Right cardiac atrium (tissue), 5 donors: ENCODE measurements at regions not wholly inside any gene's neighbourhood (a gene's known extent, or its start where the extent isn't known, plus 50 kb on each side); places are given as distances from the start of the nearest gene placed in this dataset.

Experiments used
- ATAC-seq, 2 donors: fragments of 200-7000 bp; cut with Tn5 transposase; one replicate each; pipeline versions ENCODE4 v1.8.0 to v1.9.1; 2020; ENCODE audit warnings: moderate library complexity in 2 of 2, mild to moderate bottlenecking in 1 of 2
- DNase-seq, 3 donors: peaks; one replicate each; pipeline ENCODE4 v3.0.0-alpha.2; 2020
- H3K27ac ChIP-seq: one replicate; pipeline ENCODE4 v1.5.1; 2013; ENCODE audit warnings: mild to moderate bottlenecking, low read length, control low read depth, moderate library complexity
- H3K27me3 ChIP-seq: one replicate; pipeline ENCODE4 v1.6.1; 2013; ENCODE audit not compliant: control insufficient read depth, insufficient read depth
- H3K4me1 ChIP-seq: one replicate; pipeline ENCODE4 v1.6.1; 2013; ENCODE audit warnings: low read length; ENCODE audit not compliant: control insufficient read depth, insufficient read depth
- H3K4me3 ChIP-seq: one replicate; pipeline ENCODE4 v1.5.1; 2013; ENCODE audit warnings: low read length, control low read depth
- H3K9me3 ChIP-seq: one replicate; pipeline ENCODE4 v1.6.1; 2013; ENCODE audit warnings: low read length; ENCODE audit not compliant: control insufficient read depth
- WGBS: extraction: QIAGEN DNeasy Blood & Tissue Kit; methylation state at CpG from one replicate; pipeline ENCODE4 v1.1.7; 2013; 5-methylcytosine and 5-hydroxymethylcytosine counted together
- intact Hi-C, 4 donors: fragments of 100-400 bp; cut with DNase I; formaldehyde crosslinking; loops; one replicate each; pipeline versions ENCODE4 v1.11.0 to v1.14.0; 2022 to 2023
- donor health status: healthy with polysubstance abuse.
- donor health status: DM: no; HTN: yes; CAD: no.
- donor health status: DM: no; HTN: no; CAD: no.
- donor health status: DM: no; HTN: yes; CAD: no; lungs with severe emphysema.
- donor health status: DM: yes; HTN: yes; CAD: no.

GRCh38 chr22:44600207-44600785, 101.7 kb upstream of the PRR5 start:
- H3K4me1 ChIP-seq, result no peaks in the 10 kb centered on the region
- no peak for DNase-seq
- H3K27me3 ChIP-seq, result no peaks in the 10 kb centered on the region
- no peak for ATAC-seq
- H3K9me3 ChIP-seq, result no peaks in the 10 kb centered on the region
- no peak overlapping the region for H3K4me3 ChIP-seq
- H3K27ac ChIP-seq, result no peak overlapping the region
- intact Hi-C loops, result no loop called here
- WGBS, result 86% methylated on average over 13 of the region's 13 CpGs

DNA sequence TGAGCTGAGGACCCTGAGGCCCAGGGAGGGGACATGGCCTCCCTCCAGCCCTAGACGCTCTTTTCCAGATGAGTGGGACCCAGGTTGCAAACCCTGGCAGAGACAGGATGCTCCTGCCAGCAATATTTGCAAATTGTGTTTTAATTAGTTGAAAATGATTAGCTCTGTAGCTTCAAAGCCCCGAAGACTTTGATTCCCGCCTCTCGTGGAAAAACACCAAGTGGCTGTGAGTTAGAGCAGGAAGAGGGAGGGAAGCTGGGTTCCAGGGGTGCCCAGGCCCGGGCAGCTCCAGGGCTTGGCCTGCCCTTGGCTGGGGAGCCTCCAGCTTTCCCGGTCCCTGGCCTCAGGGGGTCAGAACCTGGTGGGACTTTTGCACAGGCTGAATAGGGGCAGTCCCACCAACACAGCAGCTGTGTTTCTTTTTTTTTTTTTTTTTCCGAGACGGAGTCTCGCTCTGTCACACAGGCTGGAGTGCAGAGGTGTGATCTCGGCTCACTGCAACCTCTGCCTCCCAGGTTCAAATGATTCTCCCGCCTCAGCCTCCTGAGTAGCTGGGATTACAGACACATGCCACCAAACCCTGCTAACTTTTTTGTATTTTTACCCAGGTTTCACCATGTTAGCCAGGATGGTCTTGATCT, 101.6 kb upstream of the RTL6 start:
- DNase-seq (peak in 1 of 3 donors; percentile 8), ATAC-seq (no peak)
- Histone ChIP-seq H3K9me3 (no peaks in the 10 kb centered on the region), H3K4me1 (no peaks in the 10 kb centered on the region), H3K4me3 (no peak overlapping the region), H3K27ac (no peak overlapping the region), H3K27me3 (no peaks in the 10 kb centered on the region)
- intact Hi-C loops, result no loop called here
- 82% methylated on average over 11 of the region's 11 CpGs for WGBS

DNA sequence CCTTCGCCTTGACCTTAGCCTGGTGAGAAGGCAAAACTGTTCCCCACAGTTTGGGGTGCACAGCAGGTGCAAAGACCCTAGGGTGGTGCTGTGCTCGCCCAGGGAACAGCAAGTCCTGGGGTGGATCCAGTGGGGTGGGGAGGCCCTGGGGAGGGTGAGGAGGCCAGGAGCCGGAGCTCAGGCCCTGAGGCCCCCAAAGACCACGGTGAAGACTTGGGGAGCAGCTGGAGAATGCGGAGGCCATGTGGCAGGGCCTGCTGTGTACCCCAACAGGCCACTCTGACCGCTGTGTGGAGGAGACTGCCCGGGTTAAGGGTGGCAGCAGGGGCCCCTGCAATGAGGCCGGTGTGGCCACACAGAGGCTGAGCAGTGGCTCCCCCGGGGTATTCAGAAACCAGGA, 101.1 kb upstream of the RTL6 start:
- peak in 1 of 3 donors; percentile 18 for DNase-seq
- H3K9me3 ChIP-seq, result no peaks in the 10 kb centered on the region
- no peaks in the 10 kb centered on the region for H3K27me3 ChIP-seq
- H3K4me1 ChIP-seq, result no peaks in the 10 kb centered on the region
- WGBS, result 87% methylated on average over 9 of the region's 9 CpGs
- no peak for ATAC-seq
- no peak overlapping the region for H3K27ac ChIP-seq
- intact Hi-C loops, result no loop called here
- H3K4me3 ChIP-seq, result no peak overlapping the region

GRCh38 chr22:44597616-44598015, 99.6 kb upstream of the RTL6 start:
- DNase-seq, result no peak
- H3K27me3 ChIP-seq, result no peaks in the 10 kb centered on the region
- no peak for ATAC-seq

DNA sequence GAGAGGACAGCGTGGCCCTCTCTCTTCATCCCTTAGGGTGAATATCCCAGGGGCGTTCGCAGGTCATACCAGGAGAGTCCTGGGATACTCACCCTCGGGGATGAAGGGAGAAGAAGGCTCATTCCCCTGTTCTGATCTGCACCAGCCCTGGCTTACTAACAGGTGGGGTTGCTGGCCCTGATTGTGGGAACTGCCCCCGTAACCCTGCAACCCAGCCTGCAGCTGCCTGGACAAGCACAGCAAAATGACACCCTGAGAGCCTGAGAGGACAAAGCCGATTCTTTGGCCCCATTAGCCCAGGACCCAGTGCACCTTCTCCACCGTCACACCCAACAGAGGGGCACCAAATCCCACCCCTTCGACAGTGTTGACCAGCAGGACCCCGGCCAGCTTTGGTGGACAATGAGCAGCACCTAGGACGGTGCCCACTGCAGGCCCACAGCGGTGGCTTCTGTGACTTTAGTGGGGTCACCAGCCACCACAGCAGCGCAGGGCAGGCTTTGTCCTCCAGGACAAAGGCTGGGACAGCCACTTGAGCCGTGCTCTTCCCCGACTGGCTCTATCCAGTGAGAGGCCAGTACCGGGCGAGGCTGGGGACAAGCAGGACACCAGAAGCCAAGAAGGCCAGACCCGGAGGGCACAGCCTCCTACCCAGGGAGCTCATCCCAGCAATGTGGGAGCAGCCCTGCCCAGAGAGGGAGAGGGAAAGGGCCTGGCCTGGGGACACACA, 98.5 kb upstream of the RTL6 start:
- intact Hi-C loops, result no loop called here
- WGBS, result 86% methylated on average over 17 of the region's 17 CpGs
- Histone ChIP-seq H3K27me3 (no peaks in the 10 kb centered on the region), H3K4me3 (no peak overlapping the region), H3K9me3 (no peaks in the 10 kb centered on the region), H3K27ac (no peak overlapping the region), H3K4me1 (no peaks in the 10 kb centered on the region)
- ATAC-seq (no peak), DNase-seq (no peak)

More at GRCh38 chr22:44597616-44598015, 99.6 kb upstream of the RTL6 start:
- H3K4me1 ChIP-seq, result no peaks in the 10 kb centered on the region
- H3K4me3 ChIP-seq, result no peak overlapping the region
- intact Hi-C loops, result no loop called here
- H3K27ac ChIP-seq, result no peak overlapping the region
- H3K9me3 ChIP-seq, result no peaks in the 10 kb centered on the region
- WGBS, result 86% methylated on average over 15 of the region's 15 CpGs

DNA sequence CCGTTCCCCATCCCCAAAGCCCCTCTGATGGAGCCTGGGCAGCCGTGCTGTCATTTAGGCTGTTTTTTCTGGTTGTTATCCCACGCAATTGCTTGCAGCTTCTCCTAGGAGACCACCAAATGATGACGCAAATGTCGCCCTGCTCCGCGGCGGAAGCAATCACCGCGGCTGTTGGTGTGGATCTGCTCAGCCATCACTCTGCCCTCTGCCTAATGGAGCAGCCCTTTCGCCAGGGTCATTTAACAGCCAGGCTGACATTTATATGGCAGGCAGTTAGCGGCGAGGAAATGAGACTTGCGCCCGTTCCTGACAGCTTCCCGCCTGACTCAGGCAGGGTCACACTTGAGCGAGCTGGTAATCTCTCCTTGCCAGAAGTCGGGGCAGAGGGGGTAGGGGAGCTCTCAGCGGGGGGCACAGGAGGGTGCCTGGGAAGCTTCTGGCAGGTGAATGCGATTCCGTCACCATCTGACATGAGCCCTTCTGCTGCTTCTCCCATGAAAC, 97.9 kb upstream of the RTL6 start:
- intact Hi-C loops, result no loop called here
- WGBS, result 15% methylated on average over 21 of the region's 21 CpGs
- no peaks in the 10 kb centered on the region for H3K27me3 ChIP-seq
- no peak overlapping the region for H3K4me3 ChIP-seq
- no peaks in the 10 kb centered on the region for H3K4me1 ChIP-seq
- H3K9me3 ChIP-seq, result no peaks in the 10 kb centered on the region
- no peak for DNase-seq
- H3K27ac ChIP-seq, result no peak overlapping the region
- peak in 1 of 2 donors; percentile 44 for ATAC-seq

- DNase-seq, result no peak
- 63% methylated on average over 11 of the region's 11 CpGs for WGBS
These were observed 96.9 kb upstream of the RTL6 start for GRCh38 chr22:44594951-44595350.

DNA sequence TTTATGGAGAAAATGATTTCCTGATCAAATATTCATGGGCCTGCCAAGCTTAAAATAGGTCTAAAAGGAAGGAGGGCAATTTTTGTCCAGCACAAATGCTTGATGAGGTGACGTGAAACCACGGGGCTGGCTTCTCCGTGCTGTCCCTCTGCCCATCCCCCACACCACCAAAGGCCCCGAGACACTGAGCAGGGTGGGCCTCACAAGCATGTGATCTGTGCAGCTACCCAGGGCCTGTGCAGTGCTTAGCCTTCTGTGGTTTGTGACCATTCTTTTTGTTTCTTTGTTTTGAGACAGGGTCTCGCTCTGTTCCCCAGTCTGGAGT, 94.8 kb upstream of the RTL6 start:
- Histone ChIP-seq H3K9me3 (no peaks in the 10 kb centered on the region), H3K27me3 (no peaks in the 10 kb centered on the region), H3K4me3 (no peak overlapping the region), H3K27ac (no peak overlapping the region), H3K4me1 (no peaks in the 10 kb centered on the region)
- ATAC-seq, result no peak
- no peak for DNase-seq
- WGBS, result 45% methylated on average over 5 of the region's 5 CpGs
- intact Hi-C loops, result no loop called here

More at GRCh38 chr22:44594951-44595350, 96.9 kb upstream of the RTL6 start:
- H3K27me3 ChIP-seq, result no peaks in the 10 kb centered on the region
- H3K27ac ChIP-seq, result no peak overlapping the region
- no peaks in the 10 kb centered on the region for H3K9me3 ChIP-seq
- no peaks in the 10 kb centered on the region for H3K4me1 ChIP-seq
- H3K4me3 ChIP-seq, result no peak overlapping the region
- no peak for ATAC-seq
- intact Hi-C loops, result no loop called here

- Histone ChIP-seq H3K27ac (no peak overlapping the region), H3K4me1 (no peaks in the 10 kb centered on the region), H3K9me3 (no peaks in the 10 kb centered on the region), H3K27me3 (no peaks in the 10 kb centered on the region), H3K4me3 (no peak overlapping the region)
- DNase-seq, result no peak
- intact Hi-C loops, result no loop called here
- 71% methylated on average over 10 of the region's 10 CpGs for WGBS
- no peak for ATAC-seq
These were observed 94.2 kb upstream of the RTL6 start for GRCh38 chr22:44592126-44592823.

- Histone ChIP-seq H3K27me3 (no peaks in the 10 kb centered on the region), H3K27ac (no peak overlapping the region), H3K9me3 (no peaks in the 10 kb centered on the region), H3K4me1 (no peaks in the 10 kb centered on the region), H3K4me3 (no peak overlapping the region)
- no peak for DNase-seq
- 88% methylated on average over 19 of the region's 19 CpGs for WGBS
- intact Hi-C loops, result no loop called here
- ATAC-seq, result no peak
These were observed 93.2 kb upstream of the RTL6 start for GRCh38 chr22:44591146-44591790.
